H1 (cell line): ENCODE measurements at regions not wholly inside any gene's neighbourhood (a gene's known extent, or its start where the extent isn't known, plus 50 kb on each side); places are given as distances from the start of the nearest gene placed in this dataset.

Experiments
- CTCF ChIA-PET: fragments of 300-600 bp; sonication (Branson Sonifier 250); formaldehyde crosslinking; loops from one replicate; lab custom pipeline; 2021; ENCODE audit not compliant: partially characterized antibody; lab: Charles Lee
- POLR2A ChIA-PET: fragments of 300-600 bp; sonication (Branson Sonifier 250); formaldehyde crosslinking; loops from one replicate; lab custom pipeline; 2021; ENCODE audit warnings: inconsistent platforms; ENCODE audit not compliant: partially characterized antibody; lab: Charles Lee
- DNase-seq, 2 experiments: peaks; one replicate each; pipeline versions ENCODE4 v3.0.0 to v3.0.0-alpha.2; 2010 to 2022; ENCODE audit warnings: low spot score in 2 of 2, low read depth in 1 of 2, mixed read lengths in 1 of 2
- FAIRE-seq: peaks from 2 replicates; lab custom pipeline; 2011; peaks lifted over from hg19 to GRCh38; lab: Jason Lieb, UNC
- H2AFZ ChIP-seq: 2 replicates; pipeline ENCODE4 v1.8.1; 2012; ENCODE audit warnings: low read length, inconsistent platforms
- H2AK5ac ChIP-seq: 2 replicates; pipeline ENCODE4 v1.6.1; 2013; ENCODE audit warnings: low read depth, low read length
- H2BK120ac ChIP-seq: replicated peaks from 2 replicates; pipeline ENCODE3; 2013; ENCODE audit warnings: low read depth, low read length, inconsistent platforms
- H2BK12ac ChIP-seq: 2 replicates; pipeline ENCODE4 v1.6.1; 2013; ENCODE audit warnings: low read depth, low read length
- H2BK15ac ChIP-seq: 2 replicates; pipeline ENCODE4 v1.6.1; 2013; ENCODE audit warnings: low read length
- H2BK20ac ChIP-seq: 2 replicates; pipeline ENCODE4 v1.6.1; 2013; ENCODE audit warnings: low read length
- H2BK5ac ChIP-seq: 2 replicates; pipeline ENCODE4 v1.6.1; 2013; ENCODE audit warnings: low read depth, low read length
- H3K14ac ChIP-seq: 2 replicates; pipeline ENCODE4 v1.6.1; 2013; ENCODE audit warnings: inconsistent platforms; ENCODE audit not compliant: insufficient read length
- H3K18ac ChIP-seq: 2 replicates; pipeline ENCODE4 v1.6.1; 2013; ENCODE audit warnings: low read length; ENCODE audit errors: extremely low read depth
- H3K23ac ChIP-seq: 2 replicates; pipeline ENCODE4 v1.6.1; 2013; ENCODE audit warnings: inconsistent platforms; ENCODE audit not compliant: insufficient read length
- H3K23me2 ChIP-seq: 2 replicates; pipeline ENCODE4 v1.6.1; 2013; ENCODE audit warnings: low read depth, low read length
- H3K27ac ChIP-seq: 2 replicates; pipeline ENCODE4 v1.6.1; 2011; ENCODE audit warnings: low read depth, low read length, inconsistent platforms
- H3K27me3 ChIP-seq, 4 experiments: replicated peaks in 1 of 4; 1 replicate in 1 of 4; 2 replicates in 3 of 4; pipeline versions ENCODE4 v1.6.1 to v1.8.1; 2011 to 2013; ENCODE audit warnings: low read length in 3 of 4, mild to moderate bottlenecking in 3 of 4, inconsistent platforms in 2 of 4, mixed read lengths in 2 of 4, moderate library complexity in 1 of 4; ENCODE audit not compliant: control insufficient read depth in 3 of 4, insufficient read depth in 3 of 4; ENCODE audit errors: extremely low read depth in 1 of 4
- H3K36me3 ChIP-seq, 4 experiments: 2 replicates each; pipeline versions ENCODE4 v1.6.1 to v1.8.1; 2011 to 2013; ENCODE audit warnings: mild to moderate bottlenecking in 4 of 4, low read length in 3 of 4, moderate library complexity in 2 of 4, control low read depth in 1 of 4, inconsistent platforms in 1 of 4; ENCODE audit not compliant: insufficient read depth in 4 of 4, control insufficient read depth in 2 of 4
- H3K4ac ChIP-seq: replicated peaks from 2 replicates; pipeline ENCODE3; 2013; ENCODE audit warnings: low read length, low read depth, mixed read lengths, inconsistent platforms; ENCODE audit not compliant: insufficient read length
- H3K4me1 ChIP-seq, 4 experiments: replicated peaks in 1 of 4; 1 replicate in 1 of 4; 2 replicates in 3 of 4; pipeline versions ENCODE4 v1.6.1 to v1.8.1; 2011 to 2013; ENCODE audit warnings: low read length in 3 of 4, inconsistent platforms in 2 of 4, mixed read lengths in 1 of 4; ENCODE audit not compliant: insufficient read depth in 4 of 4, control insufficient read depth in 3 of 4
- H3K4me2 ChIP-seq, 2 experiments: 2 replicates each; pipeline versions ENCODE4 v1.6.1 to v1.8.1; 2011 to 2013; ENCODE audit warnings: low read depth in 2 of 2, low read length in 2 of 2, control low read depth in 1 of 2, inconsistent platforms in 1 of 2, mild to moderate bottlenecking in 1 of 2; ENCODE audit not compliant: insufficient read depth in 1 of 2
- H3K4me3 ChIP-seq, 4 experiments: fragments of 200-600, 300-600 bp in 1 of 4; sonication (generic), shearing (Covaris generic), sonication (Bioruptor Twin) in 1 of 4; 2 replicates each; pipeline versions ENCODE4 v1.5.1 to v1.8.1; 2011 to 2016; ENCODE audit warnings: low read length in 4 of 4, low read depth in 3 of 4, control low read depth in 2 of 4, inconsistent platforms in 2 of 4, mild to moderate bottlenecking in 2 of 4, mixed read lengths in 1 of 4, moderate library complexity in 1 of 4; ENCODE audit not compliant: insufficient read depth in 2 of 4; ENCODE audit errors: extremely low read depth in 1 of 4
- H3K56ac ChIP-seq: replicated peaks from 2 replicates; pipeline ENCODE3; 2013; ENCODE audit warnings: low read depth, mild to moderate bottlenecking, mixed read lengths, low read length, inconsistent platforms; ENCODE audit not compliant: insufficient read length
- H3K79me1 ChIP-seq: 2 replicates; pipeline ENCODE4 v1.6.1; 2013; ENCODE audit warnings: low read depth, low read length, control low read depth
- H3K79me2 ChIP-seq, 2 experiments: 2 replicates each; pipeline versions ENCODE4 v1.6.1 to v1.8.1; 2012 to 2013; ENCODE audit warnings: low read length in 2 of 2, mild to moderate bottlenecking in 2 of 2, inconsistent platforms in 1 of 2; ENCODE audit not compliant: insufficient read depth in 2 of 2, control insufficient read depth in 1 of 2
- H3K9ac ChIP-seq, 4 experiments: replicated peaks in 1 of 4; 1 replicate in 1 of 4; 2 replicates in 3 of 4; pipeline versions ENCODE4 v1.6.1 to v1.8.1; 2011 to 2013; ENCODE audit warnings: low read depth in 3 of 4, low read length in 3 of 4, control low read depth in 2 of 4, mild to moderate bottlenecking in 2 of 4, moderate library complexity in 2 of 4, inconsistent platforms in 1 of 4; ENCODE audit errors: extremely low read depth in 1 of 4
- H3K9me3 ChIP-seq, 2 experiments: 2 replicates each; pipeline versions ENCODE4 v1.6.1 to v1.8.1; 2012 to 2013; ENCODE audit warnings: mild to moderate bottlenecking in 2 of 2, moderate library complexity in 2 of 2, control low read depth in 1 of 2, inconsistent platforms in 1 of 2, low read depth in 1 of 2, low read length in 1 of 2, mixed read lengths in 1 of 2; ENCODE audit not compliant: insufficient read depth in 2 of 2
- H4K20me1 ChIP-seq, 2 experiments: replicated peaks in 1 of 2; 2 replicates each; pipeline versions ENCODE3 to v1.8.1; 2011 to 2013; ENCODE audit warnings: inconsistent platforms in 2 of 2, low read length in 2 of 2, mild to moderate bottlenecking in 1 of 2; ENCODE audit not compliant: insufficient read depth in 2 of 2, control insufficient read depth in 1 of 2
- H4K5ac ChIP-seq: 2 replicates; pipeline ENCODE4 v1.6.1; 2013; ENCODE audit warnings: low read length, low read depth, mixed read lengths, inconsistent platforms; ENCODE audit not compliant: insufficient read length
- H4K8ac ChIP-seq: 2 replicates; pipeline ENCODE4 v1.8.0; 2013; ENCODE audit warnings: mild to moderate bottlenecking, moderate library complexity, low read length, inconsistent platforms; ENCODE audit not compliant: insufficient read depth; ENCODE audit errors: extremely low read depth
- H4K91ac ChIP-seq: replicated peaks from 2 replicates; pipeline ENCODE3; 2013; ENCODE audit warnings: low read length, mixed read lengths, inconsistent platforms; ENCODE audit not compliant: insufficient read length
- CREB1 ChIP-seq: IDR thresholded peaks from 2 replicates; pipeline ENCODE4 v1.6.1; 2012; ENCODE audit warnings: inconsistent platforms
- HDAC6 ChIP-seq: IDR thresholded peaks from one replicate; pipeline ENCODE4 v1.7.1; 2012; ENCODE audit warnings: low read depth, mild to moderate bottlenecking, inconsistent platforms, low read length, moderate library complexity
- JUN ChIP-seq: IDR thresholded peaks from 2 replicates; pipeline ENCODE4 v1.6.1; 2011; ENCODE audit warnings: low read depth, mild to moderate bottlenecking, improper control_type of control experiment, low read length
- KDM4A ChIP-seq: IDR thresholded peaks from one replicate; pipeline ENCODE4 v1.7.1; 2012; ENCODE audit warnings: low read depth, mild to moderate bottlenecking, moderate library complexity, low read length, inconsistent platforms; ENCODE audit not compliant: severe bottlenecking
- MAFK ChIP-seq: IDR thresholded peaks from 2 replicates; pipeline ENCODE4 v1.6.1; 2012; ENCODE audit warnings: low read depth, mild to moderate bottlenecking, improper control_type of control experiment, low read length
- SP4 ChIP-seq: IDR thresholded peaks from 2 replicates; pipeline ENCODE4 v1.6.1; 2012; ENCODE audit warnings: low read length, inconsistent platforms
- TBP ChIP-seq: IDR thresholded peaks from 2 replicates; pipeline ENCODE4 v1.6.1; 2011; ENCODE audit warnings: low read depth, low read length, improper control_type of control experiment
- WGBS, 2 experiments: shearing (Covaris generic) in 1 of 2; methylation state at CpG; one replicate each; pipeline versions ENCODE4 v1.1.6 to v1.1.7; 2013 to 2015; ENCODE audit warnings: low lambda C conversion rate in 2 of 2, mixed read lengths in 2 of 2, inconsistent platforms in 1 of 2, low coverage in 1 of 2, missing lambda C conversion rate in 1 of 2; ENCODE audit not compliant: insufficient replicate concordance in 2 of 2, insufficient coverage in 1 of 2, insufficient read length in 1 of 2; ENCODE audit errors: extremely low coverage in 1 of 2, missing lambda C conversion rate in 1 of 2; 5-methylcytosine and 5-hydroxymethylcytosine counted together

- 89% methylated on average over 3 of the region's 3 CpGs; no CpG with 5 or more reads in 1 of the 2 experiments for WGBS, 2 experiments
- H2BK15ac ChIP-seq: no peak overlapping the region
- TF ChIP-seq SP4: no peak
- no peak for TF ChIP-seq KDM4A
- no peak for TF ChIP-seq HDAC6
- TF ChIP-seq CREB1: no peak
- no peak for TF ChIP-seq JUN
- no peak for TF ChIP-seq MAFK
- TF ChIP-seq TBP: no peak
Measured at GRCh38 chr16:62967163-62967562, 930.9 kb upstream of the CDH8 start.

More at GRCh38 chr16:62967163-62967562, 930.9 kb upstream of the CDH8 start:
- no peaks in the 10 kb centered on the region for H3K27me3 ChIP-seq
- no peak overlapping the region for H3K27ac ChIP-seq
- peaks cover 0 to 5% of the 10 kb centered on the region in 2 experiments; a peak in 1 of 4 replicates for H3K9me3 ChIP-seq
- H3K23ac ChIP-seq: no peak overlapping the region
- no peaks in the 10 kb centered on the region for H3K4me1 ChIP-seq
- H3K9ac ChIP-seq: no peak overlapping the region
- no peaks in the 10 kb centered on the region for H3K36me3 ChIP-seq
- H3K4ac ChIP-seq: no peak overlapping the region
- no peak overlapping the region for H2BK20ac ChIP-seq
- no peaks in the 10 kb centered on the region for H3K79me2 ChIP-seq
- no peak overlapping the region for H2BK5ac ChIP-seq
- no peak overlapping the region for H3K4me2 ChIP-seq
- no peak for FAIRE-seq
- no peak overlapping the region for H3K14ac ChIP-seq
- H4K5ac ChIP-seq: no peak overlapping the region
- POLR2A ChIA-PET: no interaction called here
- CTCF ChIA-PET: no interaction called here
- no peak overlapping the region for H3K18ac ChIP-seq
- no peaks in the 10 kb centered on the region for H3K23me2 ChIP-seq
- no peak overlapping the region for H2AFZ ChIP-seq
- no peak overlapping the region for H2BK12ac ChIP-seq
- H4K91ac ChIP-seq: no peak overlapping the region
- no peak overlapping the region for H2BK120ac ChIP-seq
- H2AK5ac ChIP-seq: no peak overlapping the region
- H3K79me1 ChIP-seq: no peaks in the 10 kb centered on the region
- no peak overlapping the region for H4K8ac ChIP-seq
- H4K20me1 ChIP-seq: no peaks in the 10 kb centered on the region
- no peak overlapping the region for H3K56ac ChIP-seq
- no peak overlapping the region for H3K4me3 ChIP-seq
- no peak for DNase-seq
